Coronary artery (tissue), 2 donors: ENCODE measurements at regions not wholly inside any gene's neighbourhood (a gene's known extent, or its start where the extent isn't known, plus 50 kb on each side); places are given as distances from the start of the nearest gene placed in this dataset.

ENCODE experiments used
- DNase-seq: peaks from one replicate; pipeline ENCODE4 v3.0.0-alpha.2; 2017; ENCODE audit warnings: low spot score
- H3K27ac ChIP-seq, 2 donors: fragments of 200-600 bp; sonication (generic); one replicate each; pipeline ENCODE4 v1.5.1; 2016 to 2019
- H3K4me3 ChIP-seq: fragments of 200-600 bp; sonication (generic); 2 replicates; pipeline ENCODE4 v1.5.1; 2016; ENCODE audit warnings: mild to moderate bottlenecking, moderate library complexity
- CTCF ChIP-seq: fragments of 200-600 bp; sonication (generic); IDR thresholded peaks from one replicate; pipeline ENCODE4 v1.5.1; 2019; ENCODE audit warnings: antibody characterized with exemption

GRCh38 chr13:79682164-79682563 lies 201.2 kb downstream of the NDFIP2 start:
- DNase-seq = no peak
- H3K27ac ChIP-seq = no peak overlapping the region
- no peak overlapping the region for H3K4me3 ChIP-seq
- TF ChIP-seq CTCF = no peak

GRCh38 chr13:79681069-79681468 lies 200.1 kb downstream of the NDFIP2 start:
- H3K27ac ChIP-seq = no peak overlapping the region
- DNase-seq = no peak
- no peak for TF ChIP-seq CTCF
- no peak overlapping the region for H3K4me3 ChIP-seq

GRCh38 chr13:79680485-79680884 lies 199.5 kb downstream of the NDFIP2 start:
- DNase-seq = no peak
- H3K27ac ChIP-seq = no peak overlapping the region

GRCh38 chr13:79679334-79679733 lies 198.4 kb downstream of the NDFIP2 start:
- Histone ChIP-seq H3K4me3 (no peak overlapping the region), H3K27ac (no peak overlapping the region)
- no peak for DNase-seq
- TF ChIP-seq CTCF = peak; percentile 49

More at GRCh38 chr13:79680485-79680884, 199.5 kb downstream of the NDFIP2 start:
- no peak for TF ChIP-seq CTCF
- H3K4me3 ChIP-seq = no peak overlapping the region

GRCh38 chr13:79678100-79678499 lies 197.1 kb downstream of the NDFIP2 start:
- H3K4me3 ChIP-seq = no peak overlapping the region
- no peak for DNase-seq
- H3K27ac ChIP-seq = no peak overlapping the region
- TF ChIP-seq CTCF = no peak

GRCh38 chr13:79675931-79676660 lies 195.1 kb downstream of the NDFIP2 start:
- no peak overlapping the region for H3K27ac ChIP-seq
- H3K4me3 ChIP-seq = no peak overlapping the region
- no peak for DNase-seq
- no peak for TF ChIP-seq CTCF

GRCh38 chr13:79674765-79675515 lies 194.0 kb downstream of the NDFIP2 start:
- no peak for DNase-seq
- Histone ChIP-seq H3K4me3 (no peak overlapping the region), H3K27ac (no peak overlapping the region)
- no peak for TF ChIP-seq CTCF
